AG04449 (cell line): ENCODE measurements at regions not wholly inside any gene's neighbourhood (a gene's known extent, or its start where the extent isn't known, plus 50 kb on each side); places are given as distances from the start of the nearest gene placed in this dataset.

Source experiments
- CTCF ChIA-PET: fragments of 350-600 bp; formaldehyde crosslinking; extraction: SDS; loops from one replicate; lab custom pipeline; 2021; ENCODE audit warnings: antibody characterized with exemption; lab: Yijun Ruan, JAX
- POLR2A ChIA-PET: fragments of 400-600, 350-600 bp; formaldehyde crosslinking; extraction: SDS; loops from one replicate; lab custom pipeline; 2020; ENCODE audit warnings: antibody characterized with exemption, inconsistent platforms; lab: Yijun Ruan, JAX
- DNase-seq: peaks from one replicate; pipeline ENCODE4 v3.0.0-alpha.2; 2010; ENCODE audit warnings: low read depth, low spot score
- H3K4me3 ChIP-seq: 2 replicates; pipeline ENCODE4 v1.5.1; 2011; ENCODE audit warnings: low read depth, mild to moderate bottlenecking, control low read depth, low read length
- CTCF ChIP-seq: IDR thresholded peaks from one replicate; pipeline ENCODE4 v1.5.1; 2011; ENCODE audit warnings: mild to moderate bottlenecking, moderate library complexity, low read length, control low read depth, inconsistent platforms; ENCODE audit not compliant: insufficient read depth; ENCODE audit errors: missing control alignments

- DNase-seq: peak; percentile 63
- POLR2A ChIA-PET: no interaction called here
- no peak overlapping the region for H3K4me3 ChIP-seq
- CTCF ChIA-PET: interaction anchor here (0.8 kb wide), 1 partner anchor 228 kb away, joined by 3 read pairs; no protein-coding TSS in a partner anchor
- no peak for TF ChIP-seq CTCF
These were observed 70.1 kb upstream of the GORAB start for GRCh38 chr1:170461762-170462384.

GRCh38 chr1:170470121-170470520 is 61.8 kb upstream of the GORAB start:
- no peak for TF ChIP-seq CTCF
- CTCF ChIA-PET: interaction anchor here (1.4 kb wide), 1 partner anchor 75 kb away, joined by 3 read pairs; no protein-coding TSS in a partner anchor
- no peak for DNase-seq
- POLR2A ChIA-PET: no interaction called here
- H3K4me3 ChIP-seq: no peak overlapping the region

GRCh38 chr1:170471398-170472053 is 60.4 kb upstream of the GORAB start:
- DNase-seq: no peak
- POLR2A ChIA-PET: no interaction called here
- CTCF ChIA-PET: interaction anchor here (1.4 kb wide), 1 partner anchor 76 kb away, joined by 3 read pairs; no protein-coding TSS in a partner anchor
- no peak for TF ChIP-seq CTCF
- H3K4me3 ChIP-seq: no peak overlapping the region

- TF ChIP-seq CTCF: no peak
- no peak for DNase-seq
- CTCF ChIA-PET: no interaction called here
- H3K4me3 ChIP-seq: no peak overlapping the region
- POLR2A ChIA-PET: no interaction called here
These were observed 51.0 kb upstream of the GORAB start for GRCh38 chr1:170481000-170481399.
